ENCODE measurements at regions not wholly inside any gene's neighbourhood (a gene's known extent, or its start where the extent isn't known, plus 50 kb on each side); places are given as distances from the start of the nearest gene placed in this dataset.

DNA sequence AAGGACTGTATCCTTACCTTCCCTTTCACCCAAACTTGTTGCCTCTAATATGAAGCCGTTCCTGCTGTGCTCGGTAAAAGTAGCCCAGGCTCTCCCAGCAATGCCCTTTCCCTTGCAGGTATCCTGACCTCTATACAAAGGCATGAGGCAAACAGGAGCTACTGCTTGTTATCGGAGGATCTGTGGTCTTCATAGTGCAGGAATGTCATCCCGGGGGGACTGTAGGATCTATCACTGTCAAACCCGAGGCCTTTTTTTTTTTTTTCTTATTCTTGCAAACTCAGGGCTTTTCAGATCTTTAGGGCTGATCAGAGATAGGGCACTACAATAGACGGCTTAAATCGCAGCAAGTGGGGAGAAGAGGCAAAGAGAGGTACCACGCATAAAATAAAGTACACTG is 1206.6 kb downstream of the TYW1 start:
- Histone ChIP-seq H3K27ac (ENCODE audit: extremely low read depth, low read depth, low read length) (no peak overlapping the region), H3K9me3 (ENCODE audit: control insufficient read depth, insufficient read depth, low read depth, low read length) (no peaks in the 10 kb centered on the region), H3K4me1 (ENCODE audit: control insufficient read depth, insufficient read depth, low read length) (no peaks in the 10 kb centered on the region), H3K4me3 (ENCODE audit: low read depth, low read length) (no peak overlapping the region), H3K36me3 (ENCODE audit: control insufficient read depth in 2 of 2, insufficient read depth in 1 of 2, low read length in 2 of 2) (no peaks in the 10 kb centered on the region)
- ChIA-PET CTCF (interaction anchor here (0.6 kb wide), 1 partner anchor 69 kb away, joined by 5 read pairs; no protein-coding TSS in a partner anchor), POLR2A (no interaction called here)
- TF ChIP-seq RBAK (tag by site-specific recombination; IDR thresholded peaks at IDR 0.05) (no peak), ZFP41 (tag by site-specific recombination; IDR thresholded peaks at IDR 0.05; ENCODE audit: borderline replicate concordance) (no peak), TRIM28 (IDR thresholded peaks at IDR 0.05; ENCODE audit: borderline replicate concordance, low read length) (no peak), SCRT2 (tag by site-specific recombination; IDR thresholded peaks at IDR 0.05) (no peak), ZNF571 (tag by site-specific recombination; IDR thresholded peaks at IDR 0.05) (no peak), ZNF366 (tag by site-specific recombination; conservative IDR thresholded peaks at IDR 0.05) (no peak)
- TF ChIP-seq, protein P1, sequence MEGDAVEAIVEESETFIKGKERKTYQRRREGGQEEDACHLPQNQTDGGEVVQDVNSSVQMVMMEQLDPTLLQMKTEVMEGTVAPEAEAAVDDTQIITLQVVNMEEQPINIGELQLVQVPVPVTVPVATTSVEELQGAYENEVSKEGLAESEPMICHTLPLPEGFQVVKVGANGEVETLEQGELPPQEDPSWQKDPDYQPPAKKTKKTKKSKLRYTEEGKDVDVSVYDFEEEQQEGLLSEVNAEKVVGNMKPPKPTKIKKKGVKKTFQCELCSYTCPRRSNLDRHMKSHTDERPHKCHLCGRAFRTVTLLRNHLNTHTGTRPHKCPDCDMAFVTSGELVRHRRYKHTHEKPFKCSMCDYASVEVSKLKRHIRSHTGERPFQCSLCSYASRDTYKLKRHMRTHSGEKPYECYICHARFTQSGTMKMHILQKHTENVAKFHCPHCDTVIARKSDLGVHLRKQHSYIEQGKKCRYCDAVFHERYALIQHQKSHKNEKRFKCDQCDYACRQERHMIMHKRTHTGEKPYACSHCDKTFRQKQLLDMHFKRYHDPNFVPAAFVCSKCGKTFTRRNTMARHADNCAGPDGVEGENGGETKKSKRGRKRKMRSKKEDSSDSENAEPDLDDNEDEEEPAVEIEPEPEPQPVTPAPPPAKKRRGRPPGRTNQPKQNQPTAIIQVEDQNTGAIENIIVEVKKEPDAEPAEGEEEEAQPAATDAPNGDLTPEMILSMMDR (tag by site-specific recombination; IDR thresholded peaks at IDR 0.05): no peak
- TF ChIP-seq, protein P2, sequence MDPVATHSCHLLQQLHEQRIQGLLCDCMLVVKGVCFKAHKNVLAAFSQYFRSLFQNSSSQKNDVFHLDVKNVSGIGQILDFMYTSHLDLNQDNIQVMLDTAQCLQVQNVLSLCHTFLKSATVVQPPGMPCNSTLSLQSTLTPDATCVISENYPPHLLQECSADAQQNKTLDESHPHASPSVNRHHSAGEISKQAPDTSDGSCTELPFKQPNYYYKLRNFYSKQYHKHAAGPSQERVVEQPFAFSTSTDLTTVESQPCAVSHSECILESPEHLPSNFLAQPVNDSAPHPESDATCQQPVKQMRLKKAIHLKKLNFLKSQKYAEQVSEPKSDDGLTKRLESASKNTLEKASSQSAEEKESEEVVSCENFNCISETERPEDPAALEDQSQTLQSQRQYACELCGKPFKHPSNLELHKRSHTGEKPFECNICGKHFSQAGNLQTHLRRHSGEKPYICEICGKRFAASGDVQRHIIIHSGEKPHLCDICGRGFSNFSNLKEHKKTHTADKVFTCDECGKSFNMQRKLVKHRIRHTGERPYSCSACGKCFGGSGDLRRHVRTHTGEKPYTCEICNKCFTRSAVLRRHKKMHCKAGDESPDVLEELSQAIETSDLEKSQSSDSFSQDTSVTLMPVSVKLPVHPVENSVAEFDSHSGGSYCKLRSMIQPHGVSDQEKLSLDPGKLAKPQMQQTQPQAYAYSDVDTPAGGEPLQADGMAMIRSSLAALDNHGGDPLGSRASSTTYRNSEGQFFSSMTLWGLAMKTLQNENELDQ (tag by site-specific recombination; IDR thresholded peaks at IDR 0.05; ENCODE audit: low read depth): no peak
- TF ChIP-seq, protein P3, sequence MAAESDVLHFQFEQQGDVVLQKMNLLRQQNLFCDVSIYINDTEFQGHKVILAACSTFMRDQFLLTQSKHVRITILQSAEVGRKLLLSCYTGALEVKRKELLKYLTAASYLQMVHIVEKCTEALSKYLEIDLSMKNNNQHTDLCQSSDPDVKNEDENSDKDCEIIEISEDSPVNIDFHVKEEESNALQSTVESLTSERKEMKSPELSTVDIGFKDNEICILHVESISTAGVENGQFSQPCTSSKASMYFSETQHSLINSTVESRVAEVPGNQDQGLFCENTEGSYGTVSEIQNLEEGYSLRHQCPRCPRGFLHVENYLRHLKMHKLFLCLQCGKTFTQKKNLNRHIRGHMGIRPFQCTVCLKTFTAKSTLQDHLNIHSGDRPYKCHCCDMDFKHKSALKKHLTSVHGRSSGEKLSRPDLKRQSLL (tag by site-specific recombination; IDR thresholded peaks at IDR 0.05): no peak

DNA sequence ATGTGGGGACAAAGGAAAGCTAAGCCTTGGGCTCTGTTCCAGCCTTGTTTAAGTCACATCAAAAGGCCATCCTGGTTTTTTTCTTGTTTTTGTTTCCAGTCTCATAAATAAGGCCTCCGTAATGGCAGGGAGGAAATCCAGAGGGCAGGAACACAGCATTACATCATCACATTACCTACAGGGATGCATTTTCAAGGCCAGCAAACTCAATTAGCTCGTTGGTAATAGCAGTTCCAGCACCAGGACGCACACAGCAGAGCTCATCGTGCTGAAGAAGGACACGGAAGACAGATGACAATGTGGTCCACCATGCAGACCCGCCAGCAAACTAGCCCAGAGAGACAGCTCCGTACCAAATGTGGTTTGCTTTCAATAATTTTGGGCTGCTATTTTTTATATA is 1209.2 kb downstream of the TYW1 start:
- no peaks in the 10 kb centered on the region for H3K4me1 ChIP-seq (ENCODE audit: control insufficient read depth, insufficient read depth, low read length)
- CTCF ChIA-PET: no interaction called here
- no peaks in the 10 kb centered on the region for H3K36me3 ChIP-seq (ENCODE audit: control insufficient read depth in 2 of 2, insufficient read depth in 1 of 2, low read length in 2 of 2)
- H3K27ac ChIP-seq (ENCODE audit: extremely low read depth, low read depth, low read length): no peak overlapping the region
- no peaks in the 10 kb centered on the region for H3K9me3 ChIP-seq (ENCODE audit: control insufficient read depth, insufficient read depth, low read depth, low read length)
- H3K4me3 ChIP-seq (ENCODE audit: low read depth, low read length): no peak overlapping the region
- POLR2A ChIA-PET: interaction anchor here (0.5 kb wide), 1 partner anchor 427 kb away, joined by 3 read pairs; no protein-coding TSS in a partner anchor
- TF ChIP-seq ZBTB21 (tag by site-specific recombination; IDR thresholded peaks at IDR 0.05): no peak
- TF ChIP-seq, protein P4, sequence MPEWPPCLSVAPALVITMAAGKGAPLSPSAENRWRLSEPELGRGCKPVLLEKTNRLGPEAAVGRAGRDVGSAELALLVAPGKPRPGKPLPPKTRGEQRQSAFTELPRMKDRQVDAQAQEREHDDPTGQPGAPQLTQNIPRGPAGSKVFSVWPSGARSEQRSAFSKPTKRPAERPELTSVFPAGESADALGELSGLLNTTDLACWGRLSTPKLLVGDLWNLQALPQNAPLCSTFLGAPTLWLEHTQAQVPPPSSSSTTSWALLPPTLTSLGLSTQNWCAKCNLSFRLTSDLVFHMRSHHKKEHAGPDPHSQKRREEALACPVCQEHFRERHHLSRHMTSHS (tag by site-specific recombination; IDR thresholded peaks at IDR 0.05): no peak
- TF ChIP-seq, protein P5, sequence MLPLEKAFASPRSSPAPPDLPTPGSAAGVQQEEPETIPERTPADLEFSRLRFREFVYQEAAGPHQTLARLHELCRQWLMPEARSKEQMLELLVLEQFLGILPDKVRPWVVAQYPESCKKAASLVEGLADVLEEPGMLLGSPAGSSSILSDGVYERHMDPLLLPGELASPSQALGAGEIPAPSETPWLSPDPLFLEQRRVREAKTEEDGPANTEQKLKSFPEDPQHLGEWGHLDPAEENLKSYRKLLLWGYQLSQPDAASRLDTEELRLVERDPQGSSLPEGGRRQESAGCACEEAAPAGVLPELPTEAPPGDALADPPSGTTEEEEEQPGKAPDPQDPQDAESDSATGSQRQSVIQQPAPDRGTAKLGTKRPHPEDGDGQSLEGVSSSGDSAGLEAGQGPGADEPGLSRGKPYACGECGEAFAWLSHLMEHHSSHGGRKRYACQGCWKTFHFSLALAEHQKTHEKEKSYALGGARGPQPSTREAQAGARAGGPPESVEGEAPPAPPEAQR (tag by site-specific recombination; IDR thresholded peaks at IDR 0.05): no peak
- TF ChIP-seq GLIS2 (tag by site-specific recombination; IDR thresholded peaks at IDR 0.05): no peak
- TF ChIP-seq HOXC10 (CRISPR knock-in tag; IDR thresholded peaks at IDR 0.05): no peak
- TF ChIP-seq, protein P6, sequence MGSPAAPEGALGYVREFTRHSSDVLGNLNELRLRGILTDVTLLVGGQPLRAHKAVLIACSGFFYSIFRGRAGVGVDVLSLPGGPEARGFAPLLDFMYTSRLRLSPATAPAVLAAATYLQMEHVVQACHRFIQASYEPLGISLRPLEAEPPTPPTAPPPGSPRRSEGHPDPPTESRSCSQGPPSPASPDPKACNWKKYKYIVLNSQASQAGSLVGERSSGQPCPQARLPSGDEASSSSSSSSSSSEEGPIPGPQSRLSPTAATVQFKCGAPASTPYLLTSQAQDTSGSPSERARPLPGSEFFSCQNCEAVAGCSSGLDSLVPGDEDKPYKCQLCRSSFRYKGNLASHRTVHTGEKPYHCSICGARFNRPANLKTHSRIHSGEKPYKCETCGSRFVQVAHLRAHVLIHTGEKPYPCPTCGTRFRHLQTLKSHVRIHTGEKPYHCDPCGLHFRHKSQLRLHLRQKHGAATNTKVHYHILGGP (tag by site-specific recombination; IDR thresholded peaks at IDR 0.05): no peak
- no peak for TF ChIP-seq GFI1B (tag by site-specific recombination; IDR thresholded peaks at IDR 0.05)
- TF ChIP-seq ZEB2 (tag by site-specific recombination; IDR thresholded peaks at IDR 0.05): no peak
- TF ChIP-seq, protein P7, sequence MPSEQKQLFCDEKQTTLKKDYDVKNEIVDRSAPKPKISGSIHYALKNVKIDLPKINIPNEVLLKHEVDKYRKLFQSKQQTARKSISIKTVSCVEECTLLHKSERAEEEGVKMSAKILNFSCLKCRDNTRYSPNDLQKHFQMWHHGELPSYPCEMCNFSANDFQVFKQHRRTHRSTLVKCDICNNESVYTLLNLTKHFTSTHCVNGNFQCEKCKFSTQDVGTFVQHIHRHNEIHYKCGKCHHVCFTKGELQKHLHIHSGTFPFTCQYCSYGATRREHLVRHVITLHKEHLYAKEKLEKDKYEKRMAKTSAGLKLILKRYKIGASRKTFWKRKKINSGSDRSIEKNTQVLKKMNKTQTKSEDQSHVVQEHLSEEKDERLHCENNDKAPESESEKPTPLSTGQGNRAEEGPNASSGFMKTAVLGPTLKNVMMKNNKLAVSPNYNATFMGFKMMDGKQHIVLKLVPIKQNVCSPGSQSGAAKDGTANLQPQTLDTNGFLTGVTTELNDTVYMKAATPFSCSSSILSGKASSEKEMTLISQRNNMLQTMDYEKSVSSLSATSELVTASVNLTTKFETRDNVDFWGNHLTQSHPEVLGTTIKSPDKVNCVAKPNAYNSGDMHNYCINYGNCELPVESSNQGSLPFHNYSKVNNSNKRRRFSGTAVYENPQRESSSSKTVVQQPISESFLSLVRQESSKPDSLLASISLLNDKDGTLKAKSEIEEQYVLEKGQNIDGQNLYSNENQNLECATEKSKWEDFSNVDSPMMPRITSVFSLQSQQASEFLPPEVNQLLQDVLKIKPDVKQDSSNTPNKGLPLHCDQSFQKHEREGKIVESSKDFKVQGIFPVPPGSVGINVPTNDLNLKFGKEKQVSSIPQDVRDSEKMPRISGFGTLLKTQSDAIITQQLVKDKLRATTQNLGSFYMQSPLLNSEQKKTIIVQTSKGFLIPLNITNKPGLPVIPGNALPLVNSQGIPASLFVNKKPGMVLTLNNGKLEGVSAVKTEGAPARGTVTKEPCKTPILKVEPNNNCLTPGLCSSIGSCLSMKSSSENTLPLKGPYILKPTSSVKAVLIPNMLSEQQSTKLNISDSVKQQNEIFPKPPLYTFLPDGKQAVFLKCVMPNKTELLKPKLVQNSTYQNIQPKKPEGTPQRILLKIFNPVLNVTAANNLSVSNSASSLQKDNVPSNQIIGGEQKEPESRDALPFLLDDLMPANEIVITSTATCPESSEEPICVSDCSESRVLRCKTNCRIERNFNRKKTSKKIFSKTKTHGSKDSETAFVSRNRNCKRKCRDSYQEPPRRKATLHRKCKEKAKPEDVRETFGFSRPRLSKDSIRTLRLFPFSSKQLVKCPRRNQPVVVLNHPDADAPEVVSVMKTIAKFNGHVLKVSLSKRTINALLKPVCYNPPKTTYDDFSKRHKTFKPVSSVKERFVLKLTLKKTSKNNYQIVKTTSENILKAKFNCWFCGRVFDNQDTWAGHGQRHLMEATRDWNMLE (tag by site-specific recombination; conservative IDR thresholded peaks at IDR 0.05; ENCODE audit: low read depth): no peak
- no peak for TF ChIP-seq ZNF175 (tag by site-specific recombination; IDR thresholded peaks at IDR 0.05)

Measured in HEK293 (cell line).